Calu3 (cell line): ENCODE measurements at regions not wholly inside any gene's neighbourhood (a gene's known extent, or its start where the extent isn't known, plus 50 kb on each side); places are given as distances from the start of the nearest gene placed in this dataset.
"Not testable (repeated sequence)": the region's sequence is repeated elsewhere in the genome, so short reads cannot be mapped to it uniquely, and the experiment has no call there.

Source experiments
- BruUV-seq: library from RNA; stranded (reverse); fragments of 400-500 nt; replicated peaks from 2 replicates; lab custom pipeline; 2021; lab: Mats Ljungman, UMichigan
- CTCF ChIA-PET: fragments of 300-600 bp; sonication (Branson Sonifier 250); formaldehyde crosslinking; loops from one replicate; lab custom pipeline; 2022; ENCODE audit warnings: antibody characterized with exemption; lab: Charles Lee
- DNase-seq: peaks from one replicate; pipeline ENCODE4 v3.0.0; 2022
- H3K27ac Mint-ChIP-seq: one replicate; pipeline ENCODE4 v1.8.0; 2022; ENCODE audit warnings: mixed read lengths; ENCODE audit not compliant: unreplicated experiment
- H3K27me3 Mint-ChIP-seq: one replicate; pipeline ENCODE4 v1.8.0; 2022; ENCODE audit warnings: mixed read lengths; ENCODE audit not compliant: unreplicated experiment
- H3K36me3 Mint-ChIP-seq: one replicate; pipeline ENCODE4 v1.8.0; 2022; ENCODE audit warnings: mild to moderate bottlenecking, moderate library complexity, mixed read lengths; ENCODE audit not compliant: insufficient read depth, unreplicated experiment
- H3K4me1 Mint-ChIP-seq: one replicate; pipeline ENCODE4 v1.8.0; 2022; ENCODE audit warnings: mild to moderate bottlenecking, low read depth, mixed read lengths; ENCODE audit not compliant: unreplicated experiment
- H3K4me3 Mint-ChIP-seq: one replicate; pipeline ENCODE4 v1.8.0; 2022; ENCODE audit warnings: mild to moderate bottlenecking, low read depth, moderate library complexity, mixed read lengths; ENCODE audit not compliant: unreplicated experiment
- H3K9me3 Mint-ChIP-seq: one replicate; pipeline ENCODE4 v1.8.0; 2022; ENCODE audit warnings: low read depth, mixed read lengths; ENCODE audit not compliant: unreplicated experiment
- CTCF ChIP-seq: fragments of 200-600 bp; IDR thresholded peaks from one replicate; pipeline ENCODE4 v1.8.0; 2022; ENCODE audit warnings: antibody characterized with exemption; ENCODE audit not compliant: unreplicated experiment
- intact Hi-C: fragments of 100-400 bp; cut with micrococcal nuclease; formaldehyde crosslinking; loops from one replicate; pipeline ENCODE4 v1.10.0; 2022; ENCODE audit not compliant: unreplicated experiment

GRCh38 chrX:88244066-88244465 lies 503.0 kb upstream of the CPXCR1 start:
- Mint-ChIP-seq H3K36me3 (no peaks in the 10 kb centered on the region), H3K4me3 (no peak overlapping the region), H3K9me3 (peaks cover 9% of the 10 kb centered on the region), H3K27me3 (no peaks in the 10 kb centered on the region), H3K27ac (no peak overlapping the region), H3K4me1 (no peaks in the 10 kb centered on the region)
- no peak for TF ChIP-seq CTCF
- BruUV-seq, result no TSS peak
- intact Hi-C loops, result no loop called here
- CTCF ChIA-PET, result no interaction called here
- DNase-seq, result no peak

- Mint-ChIP-seq H3K36me3 (no peaks in the 10 kb centered on the region), H3K27me3 (no peaks in the 10 kb centered on the region), H3K4me3 (no peak overlapping the region), H3K27ac (no peak overlapping the region), H3K4me1 (no peaks in the 10 kb centered on the region), H3K9me3 (peaks cover 7% of the 10 kb centered on the region)
- TF ChIP-seq CTCF, result no peak
- no peak for DNase-seq
- intact Hi-C loops, result no loop called here
- BruUV-seq, result no TSS peak
- CTCF ChIA-PET, result no interaction called here
Observed at GRCh38 chrX:88284844-88285243, 462.2 kb upstream of the CPXCR1 start.

- DNase-seq, H3K36me3 Mint-ChIP-seq, intact Hi-C loops, BruUV-seq, CTCF ChIA-PET, H3K4me1 Mint-ChIP-seq, H3K27me3 Mint-ChIP-seq, H3K4me3 Mint-ChIP-seq, H3K27ac Mint-ChIP-seq: not testable (repeated sequence)
- peaks cover 15% of the 10 kb centered on the region for H3K9me3 Mint-ChIP-seq
Observed at GRCh38 chrX:88313972-88314371, 433.1 kb upstream of the CPXCR1 start.

- Mint-ChIP-seq H3K27ac (no peak overlapping the region), H3K27me3 (no peaks in the 10 kb centered on the region), H3K9me3 (peaks cover 2% of the 10 kb centered on the region), H3K4me1 (no peaks in the 10 kb centered on the region), H3K4me3 (no peak overlapping the region), H3K36me3 (no peaks in the 10 kb centered on the region)
- no TSS peak for BruUV-seq
- intact Hi-C loops, result no loop called here
- DNase-seq, result no peak
- CTCF ChIA-PET, result no interaction called here
- TF ChIP-seq CTCF, result no peak
Observed at GRCh38 chrX:88325634-88326033, 421.4 kb upstream of the CPXCR1 start.

- intact Hi-C loops, result no loop called here
- no peak for TF ChIP-seq CTCF
- Mint-ChIP-seq H3K27me3 (no peaks in the 10 kb centered on the region), H3K27ac (no peak overlapping the region), H3K36me3 (no peaks in the 10 kb centered on the region), H3K4me1 (no peaks in the 10 kb centered on the region), H3K4me3 (no peak overlapping the region), H3K9me3 (peaks cover 3% of the 10 kb centered on the region)
- CTCF ChIA-PET, result no interaction called here
- no TSS peak for BruUV-seq
- no peak for DNase-seq
Observed at GRCh38 chrX:88355252-88355651, 391.8 kb upstream of the CPXCR1 start.
